Activated naive CD8-positive, alpha-beta T cell treated with anti-CD3 and anti-CD28 coated beads, Interleukin-2, amount 50 U/mL, for 24 hours (primary cell): ENCODE measurements at regions not wholly inside any gene's neighbourhood (a gene's known extent, or its start where the extent isn't known, plus 50 kb on each side); places are given as distances from the start of the nearest gene placed in this dataset.

Experiments
- ATAC-seq: fragments of 150-1000 bp; cut with Tn5 transposase; one replicate; pipeline ENCODE4 v1.10.0; 2021
- DNase-seq: peaks from one replicate; pipeline ENCODE4 v3.0.0; 2021
- H3K27ac Mint-ChIP-seq: one replicate; pipeline ENCODE4 v1.8.0; 2021; ENCODE audit warnings: mild to moderate bottlenecking, mixed read lengths
- H3K27me3 Mint-ChIP-seq: one replicate; pipeline ENCODE4 v1.8.0; 2021; ENCODE audit warnings: mixed read lengths
- H3K36me3 Mint-ChIP-seq: one replicate; pipeline ENCODE4 v1.8.0; 2021; ENCODE audit warnings: low read depth, mixed read lengths
- H3K4me1 Mint-ChIP-seq: one replicate; pipeline ENCODE4 v1.8.0; 2021; ENCODE audit warnings: mixed read lengths
- H3K4me3 Mint-ChIP-seq: one replicate; pipeline ENCODE4 v1.8.0; 2021; ENCODE audit warnings: mild to moderate bottlenecking, moderate library complexity, mixed read lengths
- H3K9me3 Mint-ChIP-seq: one replicate; pipeline ENCODE4 v1.8.0; 2021; ENCODE audit warnings: mixed read lengths

DNA sequence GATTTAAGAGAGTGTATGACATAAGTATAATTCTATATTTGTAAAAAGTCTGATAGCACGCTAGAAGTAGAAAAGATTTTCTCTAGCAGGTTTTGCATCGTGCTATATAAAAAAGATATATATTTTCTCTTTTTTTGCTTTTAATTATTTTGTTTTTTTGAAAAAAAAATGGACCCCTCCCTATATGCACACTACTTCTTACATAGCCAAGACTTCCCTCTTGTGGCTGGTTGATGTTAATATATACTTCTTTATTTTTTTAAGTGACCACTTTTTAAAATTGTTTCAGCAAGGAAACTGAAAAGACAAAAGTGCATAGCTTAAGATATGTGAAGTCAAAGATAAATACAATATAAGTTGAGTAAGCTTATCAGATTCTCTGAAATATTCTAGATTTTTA is 1202.8 kb downstream of the DIAPH3 start:
- H3K4me3 Mint-ChIP-seq, result no peak overlapping the region
- no peak overlapping the region for H3K27ac Mint-ChIP-seq
- no peaks in the 10 kb centered on the region for H3K27me3 Mint-ChIP-seq
- no peaks in the 10 kb centered on the region for H3K36me3 Mint-ChIP-seq
- no peak for DNase-seq
- H3K9me3 Mint-ChIP-seq, result no peaks in the 10 kb centered on the region
- H3K4me1 Mint-ChIP-seq, result no peaks in the 10 kb centered on the region
- no peak for ATAC-seq

DNA sequence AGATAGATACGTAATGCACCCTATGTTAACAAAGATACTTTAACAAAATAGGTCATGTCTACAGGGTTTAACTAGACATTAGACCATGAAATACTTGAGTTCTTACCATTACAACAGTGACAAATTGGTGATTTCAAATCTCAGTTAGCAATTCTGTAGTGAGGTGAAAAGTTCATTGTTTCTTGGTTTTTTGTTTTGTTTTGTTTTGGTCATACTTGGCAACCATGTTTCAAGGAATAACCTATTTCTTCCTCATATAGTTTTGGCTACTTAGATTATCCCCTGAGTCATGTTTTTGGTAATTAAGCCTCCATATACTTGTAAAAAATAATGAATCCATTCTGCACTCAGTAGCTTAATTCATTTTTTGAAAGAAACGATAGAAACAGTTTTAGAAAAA is 1200.4 kb downstream of the DIAPH3 start:
- Mint-ChIP-seq H3K4me3 (no peak overlapping the region), H3K4me1 (no peaks in the 10 kb centered on the region), H3K9me3 (peaks cover 2% of the 10 kb centered on the region), H3K27me3 (no peaks in the 10 kb centered on the region), H3K36me3 (no peaks in the 10 kb centered on the region), H3K27ac (no peak overlapping the region)
- no peak for ATAC-seq
- DNase-seq, result no peak

- H3K4me1 Mint-ChIP-seq, result no peaks in the 10 kb centered on the region
- no peaks in the 10 kb centered on the region for H3K27me3 Mint-ChIP-seq
- H3K4me3 Mint-ChIP-seq, result no peak overlapping the region
- no peaks in the 10 kb centered on the region for H3K36me3 Mint-ChIP-seq
- peaks cover 4% of the 10 kb centered on the region for H3K9me3 Mint-ChIP-seq
- ATAC-seq, result no peak
- no peak for DNase-seq
- no peak overlapping the region for H3K27ac Mint-ChIP-seq
Observed at GRCh38 chr13:58964048-58964447, 1199.7 kb downstream of the DIAPH3 start.

DNA sequence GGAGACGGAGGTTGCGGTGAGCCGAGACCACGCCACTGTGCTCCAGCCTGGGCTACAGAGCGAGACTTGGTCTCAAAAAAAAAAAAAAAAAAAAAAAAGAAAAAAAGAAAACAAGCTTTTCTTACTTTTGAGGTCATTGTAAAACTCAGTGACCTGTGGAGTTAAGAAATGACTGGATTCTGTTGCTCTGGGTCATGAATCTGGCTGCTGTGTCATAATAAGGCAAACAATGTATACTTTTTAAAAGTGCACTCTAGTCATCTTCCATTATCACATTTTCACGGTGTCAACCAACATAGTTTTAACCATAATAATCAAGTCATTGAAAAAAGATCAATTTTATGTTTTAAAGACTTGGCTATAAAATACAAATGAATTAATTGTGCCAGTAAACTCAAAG is 1186.6 kb downstream of the DIAPH3 start:
- no peaks in the 10 kb centered on the region for H3K27me3 Mint-ChIP-seq
- H3K4me3 Mint-ChIP-seq, result no peak overlapping the region
- H3K27ac Mint-ChIP-seq, result no peak overlapping the region
- no peak for ATAC-seq
- H3K36me3 Mint-ChIP-seq, result no peaks in the 10 kb centered on the region
- H3K4me1 Mint-ChIP-seq, result no peaks in the 10 kb centered on the region
- H3K9me3 Mint-ChIP-seq, result peaks cover 3% of the 10 kb centered on the region
- DNase-seq, result no peak

GRCh38 chr13:58978331-58978730 is 1185.4 kb downstream of the DIAPH3 start:
- Mint-ChIP-seq H3K9me3 (peaks cover 5% of the 10 kb centered on the region), H3K27ac (no peak overlapping the region), H3K4me1 (no peaks in the 10 kb centered on the region), H3K36me3 (no peaks in the 10 kb centered on the region), H3K27me3 (no peaks in the 10 kb centered on the region), H3K4me3 (no peak overlapping the region)
- ATAC-seq, result no peak
- no peak for DNase-seq

- ATAC-seq (no peak), DNase-seq (no peak)
- peaks cover 11% of the 10 kb centered on the region for H3K9me3 Mint-ChIP-seq
- H3K4me1 Mint-ChIP-seq, result no peaks in the 10 kb centered on the region
- no peak overlapping the region for H3K4me3 Mint-ChIP-seq
- H3K36me3 Mint-ChIP-seq, result no peaks in the 10 kb centered on the region
- H3K27ac Mint-ChIP-seq, result no peak overlapping the region
- no peaks in the 10 kb centered on the region for H3K27me3 Mint-ChIP-seq
Observed at GRCh38 chr13:58979851-58980250, 1183.9 kb downstream of the DIAPH3 start.

GRCh38 chr13:58985845-58986244 is 1177.9 kb downstream of the DIAPH3 start:
- no peaks in the 10 kb centered on the region for H3K36me3 Mint-ChIP-seq
- no peaks in the 10 kb centered on the region for H3K4me1 Mint-ChIP-seq
- no peak for DNase-seq
- H3K27me3 Mint-ChIP-seq, result no peaks in the 10 kb centered on the region
- peaks cover 11% of the 10 kb centered on the region for H3K9me3 Mint-ChIP-seq
- ATAC-seq, result no peak
- H3K27ac Mint-ChIP-seq, result no peak overlapping the region
- H3K4me3 Mint-ChIP-seq, result no peak overlapping the region

DNA sequence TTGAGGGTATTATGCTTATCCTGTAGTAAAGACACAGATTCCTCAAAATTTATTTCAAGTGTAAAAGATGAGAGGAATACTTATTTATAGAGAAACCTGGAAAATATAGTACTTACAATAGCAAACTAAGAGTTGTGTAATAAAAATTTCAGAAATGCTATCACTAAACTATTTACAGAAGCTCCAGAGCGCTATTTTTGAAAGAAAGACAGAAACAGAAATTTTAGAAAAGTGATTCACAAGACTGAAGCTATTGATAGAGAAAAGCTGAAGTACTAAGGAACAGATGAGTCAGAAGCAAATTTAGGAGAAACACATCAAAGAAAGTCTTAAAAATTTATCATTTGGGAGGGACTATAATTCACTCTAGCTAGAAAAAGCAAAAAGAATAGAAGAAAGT is 1174.2 kb downstream of the DIAPH3 start:
- H3K4me3 Mint-ChIP-seq, result no peak overlapping the region
- ATAC-seq, result no peak
- no peaks in the 10 kb centered on the region for H3K4me1 Mint-ChIP-seq
- no peak overlapping the region for H3K27ac Mint-ChIP-seq
- H3K9me3 Mint-ChIP-seq, result no peaks in the 10 kb centered on the region
- DNase-seq, result no peak
- no peaks in the 10 kb centered on the region for H3K36me3 Mint-ChIP-seq
- H3K27me3 Mint-ChIP-seq, result no peaks in the 10 kb centered on the region

DNA sequence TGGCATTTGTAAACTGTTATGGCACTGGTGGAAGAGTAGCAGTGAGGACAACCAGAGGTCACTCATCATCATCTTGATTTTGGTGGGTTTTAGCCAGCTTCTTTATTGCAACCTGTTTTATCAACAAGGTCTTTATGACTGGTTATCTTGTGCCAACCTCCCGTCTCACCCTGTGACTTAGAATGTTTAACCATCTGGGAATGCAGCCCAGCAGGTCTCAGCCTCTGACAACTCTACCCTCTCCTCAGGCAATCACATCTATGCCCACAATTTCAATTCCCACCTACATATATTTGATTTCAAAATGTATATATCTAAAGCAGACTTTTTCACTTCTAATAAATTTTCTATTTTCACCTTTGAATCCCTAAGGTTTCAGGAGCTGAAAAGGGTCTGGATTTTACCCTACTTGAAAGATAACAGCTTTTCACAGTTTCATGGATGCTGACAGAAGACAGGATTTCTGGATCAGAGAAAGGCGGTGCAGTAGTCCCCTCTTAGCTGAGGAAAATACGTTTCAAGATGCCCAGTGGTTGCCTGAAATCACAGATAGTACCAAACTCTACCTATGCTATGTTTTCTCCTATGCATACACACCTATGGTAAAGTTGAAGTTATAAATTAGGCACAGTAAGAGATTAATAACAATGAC is 1171.8 kb downstream of the DIAPH3 start:
- Mint-ChIP-seq H3K4me3 (no peak overlapping the region), H3K4me1 (no peaks in the 10 kb centered on the region), H3K9me3 (no peaks in the 10 kb centered on the region), H3K27me3 (no peaks in the 10 kb centered on the region), H3K36me3 (no peaks in the 10 kb centered on the region), H3K27ac (no peak overlapping the region)
- DNase-seq, result no peak
- no peak for ATAC-seq

DNA sequence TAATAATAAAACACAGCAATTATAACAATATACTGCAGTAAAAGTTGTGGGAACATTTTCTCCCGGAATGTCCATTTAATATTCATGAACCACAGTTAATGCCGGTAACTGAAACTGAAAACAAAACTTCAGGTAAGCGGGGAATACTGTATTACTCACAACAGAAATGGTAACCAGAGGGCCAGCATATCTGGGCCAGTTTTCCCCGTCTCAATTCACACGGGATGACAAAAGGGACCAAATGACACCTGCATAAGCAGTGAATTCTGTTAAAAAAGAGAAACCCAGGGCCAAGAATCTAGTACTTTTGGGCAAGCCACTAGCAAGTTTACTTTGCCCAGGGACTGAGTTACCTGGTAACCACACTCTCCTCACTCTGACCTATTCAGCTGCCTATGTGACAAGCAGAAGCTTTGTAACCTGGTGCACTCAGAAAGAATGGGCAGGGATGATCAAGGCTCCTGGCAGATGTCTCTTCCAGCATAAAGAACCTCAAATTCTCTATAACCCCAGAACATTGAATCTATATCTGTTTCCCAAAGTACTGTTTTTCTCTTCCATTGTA is 1171.2 kb downstream of the DIAPH3 start:
- Mint-ChIP-seq H3K4me3 (no peak overlapping the region), H3K36me3 (no peaks in the 10 kb centered on the region)

DNA sequence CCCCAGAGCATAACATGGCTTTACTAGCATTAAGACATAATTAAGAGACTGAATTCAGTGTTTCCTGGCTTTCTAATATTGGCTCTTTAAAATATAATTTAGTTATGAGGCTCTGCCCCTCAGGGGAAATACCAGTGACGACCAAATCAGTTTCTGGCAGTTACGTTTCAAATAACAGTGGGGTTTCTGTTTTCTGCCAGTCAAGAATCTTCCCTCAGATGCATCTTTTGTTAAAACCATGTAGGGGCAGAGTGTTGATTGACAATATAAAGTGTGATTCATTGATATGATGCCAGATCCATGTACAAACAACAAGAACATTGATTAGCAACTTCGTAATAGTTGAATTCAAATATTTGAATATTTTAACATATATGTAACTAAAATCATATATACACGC is 1169.7 kb downstream of the DIAPH3 start:
- Mint-ChIP-seq H3K36me3 (no peaks in the 10 kb centered on the region), H3K4me3 (no peak overlapping the region), H3K27ac (no peak overlapping the region), H3K9me3 (no peaks in the 10 kb centered on the region), H3K27me3 (no peaks in the 10 kb centered on the region), H3K4me1 (no peaks in the 10 kb centered on the region)
- no peak for DNase-seq
- no peak for ATAC-seq

More for the DNA sequence above, 1171.2 kb downstream of the DIAPH3 start:
- no peak for DNase-seq
- H3K27me3 Mint-ChIP-seq, result no peaks in the 10 kb centered on the region
- no peak overlapping the region for H3K27ac Mint-ChIP-seq
- no peaks in the 10 kb centered on the region for H3K9me3 Mint-ChIP-seq
- no peaks in the 10 kb centered on the region for H3K4me1 Mint-ChIP-seq
- ATAC-seq, result no peak

- H3K27ac Mint-ChIP-seq, result no peak overlapping the region
- DNase-seq (no peak), ATAC-seq (no peak)
- H3K36me3 Mint-ChIP-seq, result no peaks in the 10 kb centered on the region
- no peaks in the 10 kb centered on the region for H3K27me3 Mint-ChIP-seq
- no peaks in the 10 kb centered on the region for H3K4me1 Mint-ChIP-seq
- H3K4me3 Mint-ChIP-seq, result no peak overlapping the region
- H3K9me3 Mint-ChIP-seq, result no peaks in the 10 kb centered on the region
Observed at GRCh38 chr13:58994777-58995176, 1169.0 kb downstream of the DIAPH3 start.

GRCh38 chr13:58998716-58999115 is 1165.0 kb downstream of the DIAPH3 start:
- Mint-ChIP-seq H3K27ac (no peak overlapping the region), H3K9me3 (peaks cover 5% of the 10 kb centered on the region), H3K4me3 (no peak overlapping the region), H3K27me3 (no peaks in the 10 kb centered on the region), H3K4me1 (no peaks in the 10 kb centered on the region), H3K36me3 (no peaks in the 10 kb centered on the region)
- DNase-seq (no peak), ATAC-seq (no peak)

DNA sequence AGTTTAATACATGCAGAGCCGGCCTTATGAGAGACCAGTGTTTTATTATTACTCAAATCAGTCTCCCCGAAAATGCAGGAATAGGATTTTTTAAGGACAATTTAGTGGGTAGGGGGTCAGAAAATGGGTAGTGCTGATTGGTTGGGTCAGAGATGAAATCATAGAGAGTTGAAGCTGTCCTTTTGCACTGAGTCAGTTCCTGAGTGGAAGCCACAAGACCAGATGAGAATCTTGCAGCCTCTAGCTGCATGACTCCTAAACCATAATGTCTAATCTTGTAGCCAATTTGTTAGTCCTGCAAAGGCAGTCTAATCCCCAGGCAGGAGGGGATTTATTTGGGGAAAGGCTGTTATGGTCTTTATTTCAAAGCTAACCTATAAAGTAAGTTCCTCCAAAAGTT is 1163.9 kb downstream of the DIAPH3 start:
- Mint-ChIP-seq H3K36me3 (no peaks in the 10 kb centered on the region), H3K27me3 (no peaks in the 10 kb centered on the region), H3K27ac (no peak overlapping the region), H3K4me3 (no peak overlapping the region), H3K4me1 (no peaks in the 10 kb centered on the region), H3K9me3 (peaks cover 5% of the 10 kb centered on the region)
- ATAC-seq (no peak), DNase-seq (no peak)

GRCh38 chr13:59000770-59001169 is 1163.0 kb downstream of the DIAPH3 start:
- ATAC-seq (no peak), DNase-seq (no peak)
- H3K4me1 Mint-ChIP-seq, result no peaks in the 10 kb centered on the region
- H3K4me3 Mint-ChIP-seq, result no peak overlapping the region
- H3K27me3 Mint-ChIP-seq, result no peaks in the 10 kb centered on the region
- H3K9me3 Mint-ChIP-seq, result peaks cover 5% of the 10 kb centered on the region
- no peaks in the 10 kb centered on the region for H3K36me3 Mint-ChIP-seq
- H3K27ac Mint-ChIP-seq, result no peak overlapping the region

DNA sequence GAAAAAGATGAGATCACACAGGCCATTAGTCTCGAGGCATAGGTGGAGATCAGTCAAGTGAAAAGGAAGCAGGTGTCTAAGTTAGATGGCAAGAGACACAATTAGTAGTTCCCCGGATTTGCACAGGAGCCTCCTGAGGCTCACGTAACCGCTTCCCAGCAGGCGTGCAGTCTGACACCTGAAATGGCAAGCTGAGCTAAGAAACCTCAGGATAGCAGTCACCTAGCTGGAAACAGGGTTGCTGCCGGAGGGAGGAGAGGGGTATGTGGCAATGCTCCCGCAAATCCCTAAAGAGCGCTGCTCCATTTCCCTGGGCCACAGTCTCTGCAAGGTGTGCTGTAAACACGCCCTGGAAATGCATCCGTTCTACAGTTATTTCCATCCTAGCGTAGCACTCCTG is 1151.0 kb downstream of the DIAPH3 start:
- ATAC-seq, result no peak
- no peaks in the 10 kb centered on the region for H3K27me3 Mint-ChIP-seq
- H3K4me1 Mint-ChIP-seq, result no peaks in the 10 kb centered on the region
- H3K9me3 Mint-ChIP-seq, result peaks cover 5% of the 10 kb centered on the region
- no peak overlapping the region for H3K27ac Mint-ChIP-seq
- DNase-seq, result no peak
- H3K4me3 Mint-ChIP-seq, result no peak overlapping the region
- H3K36me3 Mint-ChIP-seq, result no peaks in the 10 kb centered on the region
